GM12892 (cell line): ENCODE measurements at regions not wholly inside any gene's neighbourhood (a gene's known extent, or its start where the extent isn't known, plus 50 kb on each side); places are given as distances from the start of the nearest gene placed in this dataset.

Experiments
- POLR2A ChIP-seq: IDR thresholded peaks from 2 replicates; pipeline ENCODE4 v1.6.1; 2011; ENCODE audit warnings: low read depth, low read length, control low read depth
- POLR2AphosphoS5 ChIP-seq: IDR thresholded peaks from 2 replicates; pipeline ENCODE4 v1.6.1; 2011; ENCODE audit warnings: low read depth, low read length, control low read depth
- TAF1 ChIP-seq: IDR thresholded peaks from 2 replicates; pipeline ENCODE4 v1.6.1; 2011; ENCODE audit warnings: low read depth, mild to moderate bottlenecking, control low read depth, low read length, borderline replicate concordance

GRCh38 chr2:147630585-147630984 is 214.2 kb upstream of the ACVR2A start:
- TF ChIP-seq POLR2AphosphoS5 (no peak), POLR2A (no peak), TAF1 (no peak)
